Endothelial cell of umbilical vein (primary cell): ENCODE measurements at regions not wholly inside any gene's neighbourhood (a gene's known extent, or its start where the extent isn't known, plus 50 kb on each side); places are given as distances from the start of the nearest gene placed in this dataset.

Experiments
- BruUV-seq: library from RNA; stranded (reverse); fragments of 400-500 nt; replicated peaks from 2 replicates; lab custom pipeline; 2021; lab: Mats Ljungman, UMichigan
- CTCF ChIA-PET: fragments of 300-600, 350-600 bp; sonication (Branson Sonifier 250); formaldehyde crosslinking; loops from one replicate; lab custom pipeline; 2021; ENCODE audit warnings: antibody characterized with exemption, inconsistent platforms; lab: Charles Lee
- POLR2A ChIA-PET: fragments of 300-600, 350-600 bp; sonication (Branson Sonifier 250); formaldehyde crosslinking; loops from one replicate; lab custom pipeline; 2021; ENCODE audit warnings: antibody characterized with exemption, inconsistent platforms; lab: Charles Lee
- DNase-seq: peaks from one replicate; pipeline ENCODE4 v3.0.0-alpha.2; 2011; ENCODE audit warnings: low read depth, low spot score
- FAIRE-seq: peaks from 2 replicates; lab custom pipeline; 2011; peaks lifted over from hg19 to GRCh38; lab: Jason Lieb, UNC
- H2AFZ ChIP-seq: 2 replicates; pipeline ENCODE4 v1.6.0; 2012; ENCODE audit warnings: low read depth, low read length, control low read depth, inconsistent platforms
- H3K27ac ChIP-seq: 2 replicates; pipeline ENCODE4 v1.5.1; 2011; ENCODE audit warnings: low read depth, mild to moderate bottlenecking, control low read depth, low read length, moderate library complexity; ENCODE audit not compliant: insufficient read depth
- H3K27me3 ChIP-seq, 2 experiments: 2 replicates each; pipeline versions ENCODE4 v1.6.0 to v1.6.1; 2011; ENCODE audit warnings: low read length in 2 of 2, mixed read lengths in 1 of 2; ENCODE audit not compliant: control insufficient read depth in 2 of 2, insufficient read depth in 2 of 2
- H3K36me3 ChIP-seq, 2 experiments: 2 replicates in 1 of 2; 3 replicates in 1 of 2; pipeline ENCODE4 v1.5.1; 2011; ENCODE audit warnings: low read length in 2 of 2, mild to moderate bottlenecking in 1 of 2, moderate library complexity in 1 of 2; ENCODE audit not compliant: control insufficient read depth in 2 of 2, insufficient read depth in 2 of 2; ENCODE audit errors: extremely low read depth in 1 of 2
- H3K4me1 ChIP-seq: 3 replicates; pipeline ENCODE4 v1.5.1; 2011; ENCODE audit warnings: mild to moderate bottlenecking, low read length; ENCODE audit not compliant: control insufficient read depth, insufficient read depth; ENCODE audit errors: extremely low read depth
- H3K4me2 ChIP-seq: 2 replicates; pipeline ENCODE4 v1.6.1; 2011; ENCODE audit warnings: low read length, control low read depth, mixed read lengths; ENCODE audit not compliant: insufficient read depth
- H3K4me3 ChIP-seq, 3 experiments: fragments of 200-600 bp in 1 of 3; sonication (generic), shearing (Covaris generic) in 1 of 3; replicated peaks in 1 of 3; 2 replicates each; pipeline ENCODE4 v1.5.1; 2011 to 2016; ENCODE audit warnings: control low read depth in 3 of 3, low read length in 3 of 3, mild to moderate bottlenecking in 2 of 3, inconsistent platforms in 1 of 3, low read depth in 1 of 3, moderate library complexity in 1 of 3; ENCODE audit not compliant: insufficient read depth in 1 of 3
- H3K79me2 ChIP-seq: 2 replicates; pipeline ENCODE4 v1.6.0; 2012; ENCODE audit warnings: low read length, inconsistent platforms; ENCODE audit not compliant: control insufficient read depth, insufficient read depth
- H3K9ac ChIP-seq: replicated peaks from 2 replicates; pipeline ENCODE3; 2011; ENCODE audit warnings: low read length, control low read depth; ENCODE audit not compliant: insufficient read depth; ENCODE audit errors: extremely low read depth
- H3K9me1 ChIP-seq: replicated peaks from 3 replicates; pipeline ENCODE4 v1.6.0; 2011; ENCODE audit warnings: mild to moderate bottlenecking, low read length; ENCODE audit not compliant: control insufficient read depth, insufficient read depth; ENCODE audit errors: extremely low read depth
- H3K9me3 ChIP-seq: replicated peaks from 2 replicates; pipeline ENCODE4 v1.5.1; 2012; ENCODE audit warnings: low read length, inconsistent platforms; ENCODE audit not compliant: control insufficient read depth, insufficient read depth
- H4K20me1 ChIP-seq: replicated peaks from 2 replicates; pipeline ENCODE3; 2011; ENCODE audit warnings: mild to moderate bottlenecking, low read length; ENCODE audit not compliant: control insufficient read depth, insufficient read depth; ENCODE audit errors: extremely low read depth
- EZH2 ChIP-seq: IDR thresholded peaks from 2 replicates; pipeline ENCODE4 v1.6.1; 2012; ENCODE audit warnings: borderline replicate concordance, low read depth, mild to moderate bottlenecking, moderate library complexity, low read length, inconsistent platforms; ENCODE audit not compliant: severe bottlenecking
- FOS ChIP-seq: IDR thresholded peaks from 2 replicates; pipeline ENCODE4 v1.6.1; 2011; ENCODE audit warnings: mild to moderate bottlenecking, low read length, moderate library complexity, borderline replicate concordance; ENCODE audit not compliant: insufficient read depth
- GATA2 ChIP-seq: IDR thresholded peaks from 2 replicates; pipeline ENCODE4 v1.7.0; 2011; ENCODE audit warnings: low read depth, mild to moderate bottlenecking, moderate library complexity, mixed read lengths, low read length; ENCODE audit not compliant: insufficient read length, insufficient read depth
- JUN ChIP-seq: IDR thresholded peaks from 2 replicates; pipeline ENCODE4 v1.6.1; 2011; ENCODE audit warnings: borderline replicate concordance, low read depth; ENCODE audit not compliant: insufficient read length, insufficient read depth
- MYC ChIP-seq: IDR thresholded peaks from one replicate; pipeline ENCODE4 v1.6.1; 2011; ENCODE audit warnings: mild to moderate bottlenecking, low read depth, low read length
- POLR2A ChIP-seq: IDR thresholded peaks from 2 replicates; pipeline ENCODE4 v1.6.1; 2012; ENCODE audit warnings: low read depth, mild to moderate bottlenecking, control low read depth, low read length
- POLR2AphosphoS5 ChIP-seq: IDR thresholded peaks from 2 replicates; pipeline ENCODE4 v1.6.1; 2012; ENCODE audit warnings: low read depth, mild to moderate bottlenecking, control low read depth, low read length, moderate library complexity; ENCODE audit not compliant: insufficient read depth
- dilution Hi-C: fragments of 300-500 bp; cut with MboI; formaldehyde crosslinking; loops from one replicate; pipeline ENCODE4 v1.15.0; 2019; ENCODE audit warnings: low sequenced_read_pairs; ENCODE audit not compliant: extremely low pct_ligation_motif_present
- intact Hi-C: fragments of 100-400 bp; cut with micrococcal nuclease; formaldehyde crosslinking; loops from one replicate; pipeline ENCODE4 v1.10.0; 2022
- TF ChIP-seq, protein P1 (sequence below), 2 donors: IDR thresholded peaks; 1 replicate in 1 of 2; 2 replicates in 1 of 2; pipeline ENCODE4 v1.5.1; 2011; ENCODE audit warnings: low read length in 2 of 2, mild to moderate bottlenecking in 2 of 2, moderate library complexity in 2 of 2, control low read depth in 1 of 2, inconsistent platforms in 1 of 2, low read depth in 1 of 2; ENCODE audit not compliant: insufficient read depth in 1 of 2; ENCODE audit errors: extremely low read depth in 1 of 2
- TF ChIP-seq, protein P2 (sequence below): IDR thresholded peaks from 2 replicates; pipeline ENCODE4 v1.6.1; 2011; ENCODE audit not compliant: insufficient read depth, insufficient read length

DNA sequence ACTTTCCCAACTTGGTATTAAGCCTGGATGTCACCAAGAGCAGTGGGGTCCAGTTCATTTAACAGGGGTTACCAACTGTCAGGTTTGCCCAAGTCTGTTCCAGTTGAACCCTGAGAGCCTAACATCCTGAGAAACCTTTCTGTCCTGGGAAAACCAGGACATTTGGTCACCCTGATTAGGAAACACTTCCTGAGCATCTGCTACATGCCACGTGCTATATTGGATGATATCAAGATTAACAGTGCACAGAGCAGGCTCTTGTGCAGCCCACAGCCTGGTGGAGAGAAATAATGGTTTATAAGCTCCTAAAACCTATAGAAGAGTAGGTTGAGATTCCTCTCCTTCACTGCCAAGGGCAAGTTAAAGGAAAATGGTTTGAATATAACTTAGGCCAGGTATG is 102.9 kb upstream of the RAD23B start:
- dilution Hi-C loops (no loop called here), intact Hi-C loops (no loop called here)
- DNase-seq (no peak), FAIRE-seq (no peak)
- Histone ChIP-seq H2AFZ (no peak overlapping the region), H3K9me1 (no peaks in the 10 kb centered on the region), H3K4me2 (no peak overlapping the region), H3K27ac (no peak overlapping the region), H4K20me1 (no peaks in the 10 kb centered on the region), H3K4me1 (no peaks in the 10 kb centered on the region), H3K36me3 (no peaks in the 10 kb centered on the region), H3K9ac (no peak overlapping the region), H3K79me2 (no peaks in the 10 kb centered on the region), H3K4me3 (no peak overlapping the region), H3K9me3 (no peaks in the 10 kb centered on the region), H3K27me3 (no peaks in the 10 kb centered on the region)
- ChIA-PET POLR2A (no interaction called here), CTCF (no interaction called here)
- BruUV-seq: no TSS peak
- TF ChIP-seq JUN (no peak), MYC (no peak), POLR2AphosphoS5 (no peak), FOS (no peak), EZH2 (no peak), POLR2A (no peak), GATA2 (no peak)
- TF ChIP-seq, protein P1, sequence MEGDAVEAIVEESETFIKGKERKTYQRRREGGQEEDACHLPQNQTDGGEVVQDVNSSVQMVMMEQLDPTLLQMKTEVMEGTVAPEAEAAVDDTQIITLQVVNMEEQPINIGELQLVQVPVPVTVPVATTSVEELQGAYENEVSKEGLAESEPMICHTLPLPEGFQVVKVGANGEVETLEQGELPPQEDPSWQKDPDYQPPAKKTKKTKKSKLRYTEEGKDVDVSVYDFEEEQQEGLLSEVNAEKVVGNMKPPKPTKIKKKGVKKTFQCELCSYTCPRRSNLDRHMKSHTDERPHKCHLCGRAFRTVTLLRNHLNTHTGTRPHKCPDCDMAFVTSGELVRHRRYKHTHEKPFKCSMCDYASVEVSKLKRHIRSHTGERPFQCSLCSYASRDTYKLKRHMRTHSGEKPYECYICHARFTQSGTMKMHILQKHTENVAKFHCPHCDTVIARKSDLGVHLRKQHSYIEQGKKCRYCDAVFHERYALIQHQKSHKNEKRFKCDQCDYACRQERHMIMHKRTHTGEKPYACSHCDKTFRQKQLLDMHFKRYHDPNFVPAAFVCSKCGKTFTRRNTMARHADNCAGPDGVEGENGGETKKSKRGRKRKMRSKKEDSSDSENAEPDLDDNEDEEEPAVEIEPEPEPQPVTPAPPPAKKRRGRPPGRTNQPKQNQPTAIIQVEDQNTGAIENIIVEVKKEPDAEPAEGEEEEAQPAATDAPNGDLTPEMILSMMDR (IDR thresholded peaks at IDR 0.05; ENCODE audit: extremely low read depth in 1 of 2, insufficient read depth in 1 of 2, low read depth in 1 of 2, low read length in 2 of 2): no peak
- TF ChIP-seq, protein P2, sequence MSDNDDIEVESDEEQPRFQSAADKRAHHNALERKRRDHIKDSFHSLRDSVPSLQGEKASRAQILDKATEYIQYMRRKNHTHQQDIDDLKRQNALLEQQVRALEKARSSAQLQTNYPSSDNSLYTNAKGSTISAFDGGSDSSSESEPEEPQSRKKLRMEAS: no peak
